ENCODE measurements at regions not wholly inside any gene's neighbourhood (a gene's known extent, or its start where the extent isn't known, plus 50 kb on each side); places are given as distances from the start of the nearest gene placed in this dataset.
A peak's percentile ranks its signal among the peaks of the same experiment; 100 is the strongest.

DNA sequence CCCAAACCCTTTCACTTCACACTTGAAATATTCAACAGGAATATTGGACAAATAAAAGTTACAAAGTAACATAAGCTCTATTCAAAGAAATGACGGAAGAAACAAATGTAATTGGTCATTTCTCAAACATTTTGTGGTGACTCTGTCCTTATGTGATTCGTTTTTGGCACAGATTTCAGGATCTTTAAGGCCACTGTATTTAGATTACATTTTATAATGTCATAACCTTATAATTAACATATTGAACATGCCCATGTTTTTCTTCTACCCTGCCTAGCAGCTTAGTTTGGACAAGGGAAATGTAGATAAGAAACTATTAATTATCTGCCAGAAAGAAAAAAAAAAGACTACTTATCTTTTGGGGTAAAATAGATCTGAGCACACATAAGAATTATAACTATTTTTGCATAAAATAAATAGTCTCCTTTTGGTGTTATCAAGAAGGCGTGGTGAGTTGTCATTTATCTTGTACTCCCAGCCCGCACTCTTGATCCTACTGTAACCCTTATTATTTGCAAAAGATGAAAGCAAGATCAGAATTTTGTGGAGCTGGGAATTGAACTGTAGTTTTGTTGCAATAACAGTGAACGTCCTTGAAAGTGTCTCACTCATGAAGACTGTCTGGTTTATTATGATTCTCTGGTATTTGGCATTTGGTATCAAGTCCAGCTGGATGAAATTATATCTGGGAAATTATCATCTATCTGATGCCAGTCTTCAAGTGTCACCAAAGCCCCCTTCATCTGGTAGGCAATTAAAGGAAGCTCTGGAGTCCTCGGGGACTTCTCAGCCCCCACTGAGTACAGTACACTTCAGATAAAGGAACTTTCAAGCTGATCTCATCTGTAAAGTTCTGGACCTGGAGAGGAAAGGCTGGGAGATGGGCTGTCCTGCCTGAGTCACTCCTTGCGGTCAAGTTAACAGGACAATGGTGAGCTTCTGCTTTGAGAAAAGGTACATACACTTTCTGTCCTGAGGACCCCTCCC, 175.7 kb upstream of the INHBA start:
- no peak for DNase-seq

DNA sequence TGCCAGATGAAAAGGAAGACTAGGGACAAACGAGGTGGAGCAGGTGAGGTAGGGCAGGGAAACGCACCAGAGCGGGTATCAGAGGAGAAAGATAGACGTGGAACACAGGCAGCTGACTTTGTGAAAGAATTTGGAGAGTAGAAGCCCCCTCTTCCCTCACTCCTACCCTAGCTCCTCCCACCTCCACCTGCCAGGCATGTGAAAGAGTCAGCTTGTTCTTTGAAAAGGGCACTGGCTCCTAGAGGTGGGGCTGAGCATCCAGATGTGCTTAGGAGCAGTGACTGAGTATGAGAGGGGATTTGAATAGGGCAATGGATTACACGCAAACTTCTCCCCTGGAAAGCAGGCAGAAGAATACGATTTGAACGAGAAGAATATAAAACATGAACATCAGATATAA, 174.2 kb upstream of the INHBA start:
- DNase-seq = no peak

DNA sequence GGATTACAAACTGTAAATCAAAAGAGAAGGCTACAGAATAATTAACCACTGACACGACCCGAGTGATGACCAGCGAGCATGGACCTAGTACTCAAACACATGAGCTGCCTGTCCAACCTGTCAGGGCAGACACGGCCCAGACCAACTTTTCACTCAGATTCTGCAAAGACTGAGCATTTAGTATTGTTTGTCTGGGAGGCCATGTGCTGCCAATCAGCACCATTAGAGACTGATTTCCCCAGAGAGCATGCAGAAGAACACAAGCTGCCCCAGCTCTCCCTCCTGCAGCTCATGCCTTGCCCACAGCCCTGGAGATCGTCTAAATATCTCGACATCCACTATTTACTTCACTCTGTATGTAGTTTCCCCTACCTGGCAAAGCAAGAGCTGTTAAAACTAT, 172.6 kb upstream of the INHBA start:
- DNase-seq = no peak

GRCh38 chr7:41874201-41874785, 171.4 kb upstream of the INHBA start:
- no peak for DNase-seq

GRCh38 chr7:41873741-41874140, 170.9 kb upstream of the INHBA start:
- DNase-seq = no peak

- no peak for DNase-seq
These were observed 170.1 kb upstream of the INHBA start for GRCh38 chr7:41872966-41873365.

DNA sequence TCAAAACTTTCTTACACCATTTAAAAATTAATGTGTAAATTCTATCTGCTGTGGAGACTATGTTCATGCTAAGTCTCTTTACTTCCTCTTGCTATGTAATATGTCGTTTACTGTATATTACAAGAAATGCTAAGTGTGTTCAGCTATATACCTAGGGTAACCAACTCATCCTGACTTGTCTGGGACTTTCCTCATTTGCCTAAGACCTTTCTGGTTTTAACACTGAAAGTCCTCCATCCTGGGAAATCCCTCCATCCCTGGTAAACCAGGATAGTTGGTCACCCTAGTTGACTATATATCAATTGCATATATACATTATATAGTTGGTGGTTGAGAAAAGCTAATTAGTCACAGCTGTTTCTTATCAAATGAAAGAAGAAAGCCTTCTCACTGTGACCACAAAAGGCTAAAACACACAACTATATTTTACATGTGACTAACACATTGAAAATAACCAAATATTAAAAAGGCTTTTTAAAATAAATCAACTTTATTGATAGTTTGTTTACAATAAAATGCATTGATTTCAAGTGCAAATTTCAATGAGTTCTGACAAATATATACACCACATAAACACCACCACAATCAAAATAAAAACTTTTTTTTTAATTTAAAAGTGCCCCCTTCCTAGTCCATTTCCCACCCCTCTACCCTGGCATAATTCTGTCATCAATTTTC, 167.7 kb upstream of the INHBA start:
- no peak for DNase-seq

- no peak for DNase-seq
These were observed 167.1 kb upstream of the INHBA start for GRCh38 chr7:41869997-41870396.

DNA sequence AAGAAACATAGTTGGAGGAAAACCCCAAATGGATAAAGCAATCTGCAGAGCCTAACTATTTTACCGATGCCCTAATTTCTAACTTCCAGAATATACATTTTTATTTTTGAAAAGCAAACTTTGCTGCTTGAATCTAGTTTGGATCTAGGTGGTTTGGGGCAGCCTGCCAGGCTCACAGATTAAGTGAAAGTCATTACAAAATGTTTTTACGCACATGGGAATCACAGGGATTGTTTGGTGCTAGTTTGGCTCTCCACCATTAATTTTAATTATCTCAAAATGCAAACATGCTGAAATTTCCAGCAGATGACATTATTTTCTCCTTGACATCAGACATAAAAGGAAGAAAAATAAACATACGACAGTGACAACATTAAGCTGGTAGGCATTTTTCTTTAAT, 166.7 kb upstream of the INHBA start:
- DNase-seq = no peak

DNA sequence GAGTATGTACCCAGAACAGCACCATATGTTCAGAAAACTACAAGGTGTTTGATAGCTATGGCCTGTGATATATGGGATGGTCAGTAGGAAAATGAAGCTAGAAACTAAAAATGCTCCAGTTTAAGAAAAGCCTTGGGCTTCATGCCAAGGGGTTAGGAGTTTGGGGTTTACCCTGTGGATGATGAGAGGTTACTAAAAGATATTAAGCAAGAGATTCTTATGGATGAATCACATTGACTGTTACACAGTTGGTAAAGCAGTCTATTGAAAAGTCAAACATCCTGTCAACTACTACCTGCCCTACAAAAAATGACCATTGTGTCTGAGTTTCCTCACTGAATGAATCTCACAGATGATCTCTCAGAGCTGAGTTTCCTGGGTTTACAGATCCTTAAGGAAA, 166.2 kb upstream of the INHBA start:
- no peak for DNase-seq

GRCh38 chr7:41867639-41868280, 164.9 kb upstream of the INHBA start:
- DNase-seq = no peak

DNA sequence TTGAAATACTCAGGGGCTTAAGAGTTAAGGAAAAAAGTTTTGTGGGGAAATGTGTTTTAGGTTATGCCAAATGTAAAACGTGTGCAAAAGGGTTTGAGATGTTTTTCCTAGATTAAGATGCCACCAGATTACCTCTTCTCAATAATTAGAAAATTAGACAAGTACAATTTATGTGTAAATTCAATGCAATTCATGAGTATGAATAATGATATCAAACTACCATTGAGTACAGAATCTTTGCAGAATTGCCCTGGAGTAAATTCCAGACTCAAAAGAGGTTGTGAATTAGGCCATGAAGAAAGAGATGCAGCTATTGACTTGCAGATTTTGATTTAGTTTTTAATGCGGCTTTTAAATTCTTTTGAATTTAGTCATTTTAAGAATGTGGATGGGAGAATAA, 159.4 kb upstream of the INHBA start:
- DNase-seq = no peak

DNA sequence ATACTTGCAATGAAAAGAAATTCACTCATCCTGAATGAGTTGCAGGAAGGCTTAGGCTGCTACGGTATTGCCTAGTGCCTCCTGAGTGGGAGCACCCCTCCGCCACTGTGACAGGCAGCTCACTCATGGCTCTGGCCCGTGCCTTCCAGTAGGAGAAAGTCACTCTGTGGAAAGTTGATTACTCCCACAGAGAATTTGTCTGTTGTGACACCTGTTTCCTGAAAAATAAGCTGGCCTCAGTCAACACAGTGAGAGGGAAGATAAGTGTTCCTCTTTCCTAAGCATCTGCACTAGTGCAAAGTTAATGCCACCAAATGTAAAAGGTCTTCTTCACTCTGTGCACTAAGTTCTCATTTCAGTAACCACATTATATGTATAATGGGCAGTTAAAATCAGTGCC, 158.8 kb upstream of the INHBA start:
- peak; percentile 29 for DNase-seq

DNA sequence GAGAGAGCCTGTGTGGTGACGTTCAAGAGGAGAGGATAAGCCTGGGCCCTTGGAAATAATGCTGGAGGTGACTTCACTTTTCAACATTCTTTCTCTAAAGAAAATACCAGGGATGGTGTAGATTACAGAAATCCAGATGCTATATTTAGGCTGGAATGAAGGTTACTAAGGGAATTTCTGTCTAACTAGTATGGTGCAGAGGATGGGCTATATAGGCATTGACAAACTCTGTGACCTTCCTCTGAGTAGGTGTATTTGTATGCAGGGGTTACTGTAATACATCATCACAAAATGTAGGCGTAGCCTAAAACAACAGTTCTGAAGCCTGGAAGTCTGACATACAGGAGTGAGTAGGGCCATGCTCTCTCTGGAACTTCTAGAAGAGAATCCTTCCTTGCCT, 155.3 kb upstream of the INHBA start:
- no peak for DNase-seq

- no peak for DNase-seq
These were observed 152.9 kb upstream of the INHBA start for GRCh38 chr7:41855798-41856197.

DNA sequence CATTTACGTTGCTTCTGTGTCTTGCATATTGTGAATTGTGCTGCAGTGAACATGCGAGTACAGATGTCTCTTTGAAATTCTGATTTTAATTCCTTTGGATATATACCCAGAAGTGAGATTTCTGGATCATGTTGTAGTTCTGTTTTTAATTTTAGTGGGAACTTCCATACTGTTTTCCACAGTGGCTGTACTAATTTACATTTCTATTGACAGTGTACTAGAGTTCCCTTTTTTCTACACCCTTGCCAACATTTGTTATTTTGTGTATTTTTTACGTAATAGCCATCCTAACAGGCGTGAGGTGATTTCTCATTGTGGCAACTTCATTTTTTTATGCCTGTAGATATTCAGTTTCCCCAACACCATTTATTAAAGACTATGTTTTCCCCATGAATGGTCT, 144.7 kb upstream of the INHBA start:
- no peak for DNase-seq

- DNase-seq = no peak
These were observed 144.3 kb upstream of the INHBA start for GRCh38 chr7:41847151-41847550.

- no peak for DNase-seq
These were observed 140.1 kb upstream of the INHBA start for GRCh38 chr7:41842956-41843355.

GRCh38 chr7:41837916-41838315, 135.0 kb upstream of the INHBA start:
- no peak for DNase-seq

DNA sequence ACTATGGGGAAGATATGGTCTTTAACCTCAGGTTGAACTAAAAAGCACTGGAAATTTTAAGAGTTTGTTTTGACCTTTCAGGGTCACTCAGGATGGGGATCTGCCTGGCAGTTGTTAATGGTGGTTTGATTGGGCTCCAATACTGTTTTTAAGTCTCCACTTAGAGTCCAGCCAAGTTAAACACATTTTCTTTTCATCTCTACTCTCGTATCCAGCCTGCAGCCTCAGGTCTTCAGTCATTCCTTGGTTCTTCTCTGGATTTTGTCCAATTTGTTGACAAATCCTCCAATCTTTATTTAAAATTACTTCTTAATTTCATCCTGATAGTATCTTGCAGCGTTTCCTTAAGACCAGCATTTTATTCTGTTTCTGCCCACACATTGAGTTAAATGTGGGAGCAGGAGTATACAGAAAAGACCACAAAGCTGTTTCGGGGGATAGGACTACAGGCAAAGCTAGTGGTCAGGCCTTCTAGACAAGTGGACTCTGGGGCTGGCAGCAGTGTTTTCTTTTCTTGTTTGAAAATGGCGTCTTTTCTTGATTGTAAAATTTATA, 133.2 kb upstream of the INHBA start:
- DNase-seq = no peak

DNA sequence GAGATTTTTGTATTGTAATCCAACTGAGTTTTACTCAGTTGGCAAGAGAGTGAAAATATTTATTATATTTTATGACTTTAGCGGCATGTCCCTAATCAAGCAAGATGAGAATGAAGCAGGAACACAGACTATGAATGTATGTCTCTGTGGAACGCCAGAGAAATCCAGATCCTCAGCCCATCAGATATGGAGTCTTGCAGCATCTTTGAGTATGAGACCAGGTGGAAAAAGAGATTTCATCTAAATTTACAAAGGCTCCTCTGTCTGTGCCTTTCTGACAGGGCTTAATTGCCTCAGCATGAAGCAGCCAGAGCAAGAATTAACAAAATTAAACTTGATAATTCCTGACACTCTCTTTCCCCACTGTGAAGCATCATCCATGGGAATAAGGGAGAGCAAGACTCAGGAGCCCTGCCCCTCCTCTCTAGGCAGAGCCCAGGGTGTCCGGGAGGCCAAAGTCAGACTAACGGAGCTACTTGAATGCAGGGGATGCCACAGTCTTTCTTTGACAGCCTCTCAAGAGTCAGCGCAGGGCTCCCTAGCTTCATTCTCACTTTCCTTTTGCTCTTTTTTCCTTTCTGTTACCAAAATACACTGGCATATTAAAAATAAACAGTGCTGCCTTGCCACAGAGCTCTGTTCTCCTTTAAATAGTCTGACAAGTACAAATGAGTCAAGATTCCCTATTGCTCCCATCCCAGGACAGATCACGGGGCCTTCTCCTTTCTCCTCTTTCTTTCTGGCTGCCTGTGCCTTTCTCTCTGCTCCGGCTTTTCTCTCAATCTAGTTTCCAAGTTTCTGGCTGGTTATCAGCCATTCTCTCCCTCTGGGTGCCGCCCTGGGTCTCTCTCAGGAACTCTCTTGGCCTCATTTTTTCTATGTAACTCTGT, 132.2 kb upstream of the INHBA start:
- DNase-seq = no peak

DNA sequence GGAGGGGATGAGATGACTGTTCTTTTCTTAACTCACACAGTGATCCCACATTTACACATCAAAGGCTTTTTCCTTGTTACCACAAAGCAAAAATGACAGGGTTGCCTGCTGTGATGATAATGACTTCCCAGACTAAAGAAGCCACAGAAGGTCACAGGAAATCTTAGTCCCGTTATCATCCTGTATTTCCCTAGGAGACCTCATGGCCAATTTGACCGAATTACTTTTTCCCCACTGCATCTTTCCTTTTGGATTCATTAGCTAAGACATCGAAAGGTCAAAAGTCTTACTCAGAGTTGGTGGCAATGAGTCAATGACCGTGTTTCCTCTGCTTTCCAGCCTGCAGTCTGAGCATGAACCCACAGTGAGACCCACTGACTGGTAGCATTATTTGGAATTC, 130.1 kb upstream of the INHBA start:
- no peak for DNase-seq

Data from KG1 (cell line).